ENCODE measurements at regions not wholly inside any gene's neighbourhood (a gene's known extent, or its start where the extent isn't known, plus 50 kb on each side); places are given as distances from the start of the nearest gene placed in this dataset.

GRCh38 chr19:30663611-30664174 lies 291.5 kb downstream of the ZNF536 start:
- Histone ChIP-seq H3K36me3 (replicated peaks) (no peaks in the 10 kb centered on the region), H3K4me3 (ENCODE audit: low read depth, low read length) (no peak overlapping the region), H3K27me3 (replicated peaks) (no peaks in the 10 kb centered on the region), H3K27ac (no peak overlapping the region)
- no peak for DNase-seq
- no peak for TF ChIP-seq CTCF (IDR thresholded peaks at IDR 0.05; ENCODE audit: low read depth, low read length, missing control alignments)
- in situ Hi-C loops (cut with HindIII; ENCODE audit: low pct_ligation_motif_present, low sequenced_read_pairs): no loop called here

- no peak for TF ChIP-seq CTCF (IDR thresholded peaks at IDR 0.05; ENCODE audit: low read depth, low read length, missing control alignments)
- Histone ChIP-seq H3K4me3 (ENCODE audit: low read depth, low read length) (no peak overlapping the region), H3K27ac (no peak overlapping the region), H3K36me3 (replicated peaks) (no peaks in the 10 kb centered on the region), H3K27me3 (replicated peaks) (no peaks in the 10 kb centered on the region)
- no peak for DNase-seq
- in situ Hi-C loops (cut with HindIII; ENCODE audit: low pct_ligation_motif_present, low sequenced_read_pairs): no loop called here
These were observed 290.2 kb downstream of the ZNF536 start for GRCh38 chr19:30662211-30662861.

- no peak overlapping the region for H3K27ac ChIP-seq
- H3K27me3 ChIP-seq (replicated peaks): no peaks in the 10 kb centered on the region
- H3K36me3 ChIP-seq (replicated peaks): no peaks in the 10 kb centered on the region
- no peak for DNase-seq
- TF ChIP-seq CTCF (IDR thresholded peaks at IDR 0.05; ENCODE audit: low read depth, low read length, missing control alignments): no peak
- no peak overlapping the region for H3K4me3 ChIP-seq (ENCODE audit: low read depth, low read length)
- in situ Hi-C loops (cut with HindIII; ENCODE audit: low pct_ligation_motif_present, low sequenced_read_pairs): no loop called here
These were observed 287.5 kb downstream of the ZNF536 start for GRCh38 chr19:30659638-30660037.

GRCh38 chr19:30656520-30657100 lies 284.4 kb downstream of the ZNF536 start:
- no peak for TF ChIP-seq CTCF (IDR thresholded peaks at IDR 0.05; ENCODE audit: low read depth, low read length, missing control alignments)
- Histone ChIP-seq H3K27me3 (replicated peaks) (no peaks in the 10 kb centered on the region), H3K4me3 (ENCODE audit: low read depth, low read length) (no peak overlapping the region), H3K27ac (no peak overlapping the region), H3K36me3 (replicated peaks) (no peaks in the 10 kb centered on the region)
- in situ Hi-C loops (cut with HindIII; ENCODE audit: low pct_ligation_motif_present, low sequenced_read_pairs): no loop called here
- no peak for DNase-seq

- in situ Hi-C loops (cut with HindIII; ENCODE audit: low pct_ligation_motif_present, low sequenced_read_pairs): no loop called here
- no peak for TF ChIP-seq CTCF (IDR thresholded peaks at IDR 0.05; ENCODE audit: low read depth, low read length, missing control alignments)
- Histone ChIP-seq H3K27ac (no peak overlapping the region), H3K36me3 (replicated peaks) (no peaks in the 10 kb centered on the region), H3K4me3 (ENCODE audit: low read depth, low read length) (no peak overlapping the region), H3K27me3 (replicated peaks) (no peaks in the 10 kb centered on the region)
- DNase-seq: no peak
These were observed 281.6 kb downstream of the ZNF536 start for GRCh38 chr19:30653646-30654386.

Measured in brain microvascular endothelial cell (primary cell).